ENCODE measurements at regions not wholly inside any gene's neighbourhood (a gene's known extent, or its start where the extent isn't known, plus 50 kb on each side); places are given as distances from the start of the nearest gene placed in this dataset.

- Histone ChIP-seq H3K4me1 (ENCODE audit: low read length) (no peaks in the 10 kb centered on the region), H2AFZ (ENCODE audit: low read length) (no peak overlapping the region), H3K9me3 (replicated peaks; ENCODE audit: insufficient read depth, low read length) (no peaks in the 10 kb centered on the region), H3K9ac (ENCODE audit: low read length) (no peak overlapping the region), H3K4me2 (ENCODE audit: low read depth, low read length) (no peak overlapping the region), H3K27me3 (replicated peaks; ENCODE audit: insufficient read depth, low read length) (no peaks in the 10 kb centered on the region), H3K4me3 (ENCODE audit: low read length) (no peak overlapping the region), H3K9me2 (replicated peaks; ENCODE audit: insufficient read depth, low read length) (no peaks in the 10 kb centered on the region), H3K36me3 (replicated peaks; ENCODE audit: insufficient read depth, low read length) (no peaks in the 10 kb centered on the region), H3K27ac (ENCODE audit: low read length) (no peak overlapping the region), H4K20me1 (ENCODE audit: insufficient read depth, low read length) (no peaks in the 10 kb centered on the region), H3K79me2 (ENCODE audit: low read length) (no peaks in the 10 kb centered on the region), H3F3A (ENCODE audit: insufficient read depth, low read length) (no peaks in the 10 kb centered on the region)
- DNase-seq = no peak
- TF ChIP-seq EZH2 (optimal IDR thresholded peaks at IDR 0.05; ENCODE audit: low read depth, low read length) (no peak), EZH2phosphoT487 (IDR thresholded peaks at IDR 0.05; ENCODE audit: low read length) (no peak), CTCF (IDR thresholded peaks at IDR 0.05; ENCODE audit: low read length) (no peak)
These were observed 299.4 kb downstream of the DNAJB9 start for GRCh38 chr7:108869070-108869469.

GRCh38 chr7:108875139-108875538, 305.5 kb downstream of the DNAJB9 start:
- Histone ChIP-seq H3K9ac (ENCODE audit: low read length) (no peak overlapping the region), H3K79me2 (ENCODE audit: low read length) (no peaks in the 10 kb centered on the region), H3K36me3 (replicated peaks; ENCODE audit: insufficient read depth, low read length) (no peaks in the 10 kb centered on the region), H3K27me3 (replicated peaks; ENCODE audit: insufficient read depth, low read length) (no peaks in the 10 kb centered on the region), H3K4me1 (ENCODE audit: low read length) (no peaks in the 10 kb centered on the region), H3K9me3 (replicated peaks; ENCODE audit: insufficient read depth, low read length) (no peaks in the 10 kb centered on the region), H3K4me3 (ENCODE audit: low read length) (no peak overlapping the region), H3K4me2 (ENCODE audit: low read depth, low read length) (no peak overlapping the region), H4K20me1 (ENCODE audit: insufficient read depth, low read length) (no peaks in the 10 kb centered on the region), H3F3A (ENCODE audit: insufficient read depth, low read length) (no peaks in the 10 kb centered on the region), H3K9me2 (replicated peaks; ENCODE audit: insufficient read depth, low read length) (no peaks in the 10 kb centered on the region), H2AFZ (ENCODE audit: low read length) (no peak overlapping the region), H3K27ac (ENCODE audit: low read length) (no peak overlapping the region)
- DNase-seq = no peak
- TF ChIP-seq CTCF (IDR thresholded peaks at IDR 0.05; ENCODE audit: low read length) = peak; percentile 39
- no peak for TF ChIP-seq EZH2phosphoT487 (IDR thresholded peaks at IDR 0.05; ENCODE audit: low read length)

GRCh38 chr7:108890862-108891261, 321.2 kb downstream of the DNAJB9 start:
- no peak overlapping the region for H3K9ac ChIP-seq (ENCODE audit: low read length)
- no peak overlapping the region for H3K4me2 ChIP-seq (ENCODE audit: low read depth, low read length)
- no peak overlapping the region for H3K27ac ChIP-seq (ENCODE audit: low read length)
- H3K4me1 ChIP-seq (ENCODE audit: low read length) = no peaks in the 10 kb centered on the region
- no peaks in the 10 kb centered on the region for H3K9me2 ChIP-seq (replicated peaks; ENCODE audit: insufficient read depth, low read length)
- TF ChIP-seq CTCF (IDR thresholded peaks at IDR 0.05; ENCODE audit: low read length) (no peak), EZH2phosphoT487 (IDR thresholded peaks at IDR 0.05; ENCODE audit: low read length) (no peak), EZH2 (optimal IDR thresholded peaks at IDR 0.05; ENCODE audit: low read depth, low read length) (no peak)
- no peaks in the 10 kb centered on the region for H3K9me3 ChIP-seq (replicated peaks; ENCODE audit: insufficient read depth, low read length)
- no peaks in the 10 kb centered on the region for H3K79me2 ChIP-seq (ENCODE audit: low read length)
- H3F3A ChIP-seq (ENCODE audit: insufficient read depth, low read length) = no peaks in the 10 kb centered on the region
- H2AFZ ChIP-seq (ENCODE audit: low read length) = no peak overlapping the region
- H3K27me3 ChIP-seq (replicated peaks; ENCODE audit: insufficient read depth, low read length) = no peaks in the 10 kb centered on the region
- no peaks in the 10 kb centered on the region for H4K20me1 ChIP-seq (ENCODE audit: insufficient read depth, low read length)
- H3K36me3 ChIP-seq (replicated peaks; ENCODE audit: insufficient read depth, low read length) = no peaks in the 10 kb centered on the region
- no peak for DNase-seq
- no peak overlapping the region for H3K4me3 ChIP-seq (ENCODE audit: low read length)

Data from MM.1S (cell line).